ENCODE measurements at regions not wholly inside any gene's neighbourhood (a gene's known extent, or its start where the extent isn't known, plus 50 kb on each side); places are given as distances from the start of the nearest gene placed in this dataset.
"Not testable (repeated sequence)": the region's sequence is repeated elsewhere in the genome, so short reads cannot be mapped to it uniquely, and the experiment has no call there.

GRCh38 chr5:169415371-169415770 is 114.4 kb upstream of the SLIT3 start:
- no peak for DNase-seq (ENCODE audit: low read depth)

GRCh38 chr5:169413416-169413815 is 112.5 kb upstream of the SLIT3 start:
- no peak for DNase-seq (ENCODE audit: low read depth)

- no peak for DNase-seq (ENCODE audit: low read depth)
Measured at GRCh38 chr5:169412831-169413230, 111.9 kb upstream of the SLIT3 start.

GRCh38 chr5:169411786-169412430 is 111.0 kb upstream of the SLIT3 start:
- no peak for DNase-seq (ENCODE audit: low read depth)

GRCh38 chr5:169410996-169411783 is 110.3 kb upstream of the SLIT3 start:
- DNase-seq (ENCODE audit: low read depth), result no peak

- DNase-seq (ENCODE audit: low read depth), result no peak
Measured at GRCh38 chr5:169408731-169409130, 107.8 kb upstream of the SLIT3 start.

- no peak for DNase-seq (ENCODE audit: low read depth)
Measured at GRCh38 chr5:169408171-169408570, 107.2 kb upstream of the SLIT3 start.

- no peak for DNase-seq (ENCODE audit: low read depth)
Measured at GRCh38 chr5:169404223-169404622, 103.3 kb upstream of the SLIT3 start.

GRCh38 chr5:169398515-169398914 is 97.6 kb upstream of the SLIT3 start:
- DNase-seq (ENCODE audit: low read depth), result no peak

- peak; percentile 17 for DNase-seq (ENCODE audit: low read depth)
Measured at GRCh38 chr5:169395136-169395535, 94.2 kb upstream of the SLIT3 start.

- DNase-seq (ENCODE audit: low read depth), result no peak
Measured at GRCh38 chr5:169394371-169394770, 93.4 kb upstream of the SLIT3 start.

- no peak for DNase-seq (ENCODE audit: low read depth)
Measured at GRCh38 chr5:169393907-169394306, 93.0 kb upstream of the SLIT3 start.

GRCh38 chr5:169390265-169390664 is 89.3 kb upstream of the SLIT3 start:
- DNase-seq (ENCODE audit: low read depth), result no peak

GRCh38 chr5:169389318-169389717 is 88.4 kb upstream of the SLIT3 start:
- DNase-seq (ENCODE audit: low read depth), result peak; percentile 60

GRCh38 chr5:169385636-169386035 is 84.7 kb upstream of the SLIT3 start:
- no peak for DNase-seq (ENCODE audit: low read depth)

- no peak for DNase-seq (ENCODE audit: low read depth)
Measured at GRCh38 chr5:169384661-169385060, 83.7 kb upstream of the SLIT3 start.

- peak; percentile 23 for DNase-seq (ENCODE audit: low read depth)
Measured at GRCh38 chr5:169374761-169375160, 73.8 kb upstream of the SLIT3 start.

GRCh38 chr5:169374111-169374510 is 73.2 kb upstream of the SLIT3 start:
- DNase-seq (ENCODE audit: low read depth), result no peak

GRCh38 chr5:169371801-169372200 is 70.9 kb upstream of the SLIT3 start:
- DNase-seq (ENCODE audit: low read depth), result not testable (repeated sequence)

- no peak for DNase-seq (ENCODE audit: low read depth)
Measured at GRCh38 chr5:169369130-169369529, 68.2 kb upstream of the SLIT3 start.

GRCh38 chr5:169367861-169368260 is 66.9 kb upstream of the SLIT3 start:
- peak; percentile 35 for DNase-seq (ENCODE audit: low read depth)

- DNase-seq (ENCODE audit: low read depth), result no peak
Measured at GRCh38 chr5:169357291-169357690, 56.4 kb upstream of the SLIT3 start.

GRCh38 chr5:169356811-169357210 is 55.9 kb upstream of the SLIT3 start:
- no peak for DNase-seq (ENCODE audit: low read depth)
